ENCODE measurements at regions not wholly inside any gene's neighbourhood (a gene's known extent, or its start where the extent isn't known, plus 50 kb on each side); places are given as distances from the start of the nearest gene placed in this dataset.

- Histone ChIP-seq H3K9ac (ENCODE audit: low read depth, low read length) (peak overlapping the region; percentile 46), H3K4me2 (ENCODE audit: low read length) (peak overlapping the region; percentile 63), H3K27me3 (ENCODE audit: control insufficient read depth, insufficient read depth, low read length) (no peaks in the 10 kb centered on the region), H3K36me3 (ENCODE audit: insufficient read depth, low read length) (no peaks in the 10 kb centered on the region), H3K9me3 (replicated peaks; ENCODE audit: low read length) (no peaks in the 10 kb centered on the region), H3K4me3 (ENCODE audit: low read length) (peak overlapping the region; percentile 17), H3K4me1 (ENCODE audit: control insufficient read depth, insufficient read depth, low read length) (peaks cover 22% of the 10 kb centered on the region)
Measured at GRCh38 chr2:164015328-164016123, 279.7 kb upstream of the FIGN start.

DNA sequence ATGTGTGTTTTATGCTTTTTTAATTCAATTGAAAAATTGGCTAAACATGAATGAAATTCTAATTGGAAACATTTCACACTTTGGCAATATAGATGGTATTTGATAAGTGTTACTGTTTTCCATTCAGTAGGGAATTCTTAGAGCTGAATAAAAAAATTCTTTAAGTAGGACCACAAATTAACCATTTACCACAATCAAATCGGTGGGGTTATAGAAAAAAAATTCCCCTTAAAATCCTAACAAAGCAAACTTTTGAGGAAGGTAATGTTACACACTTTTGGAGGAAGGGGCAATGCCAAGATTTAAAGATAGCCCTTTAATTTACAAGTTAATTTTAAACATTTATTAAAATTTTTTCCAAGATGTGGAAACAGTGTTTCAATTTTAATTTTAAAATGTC lies 279.0 kb upstream of the FIGN start:
- H3K36me3 ChIP-seq (ENCODE audit: insufficient read depth, low read length) = no peaks in the 10 kb centered on the region
- peak overlapping the region; percentile 46 for H3K9ac ChIP-seq (ENCODE audit: low read depth, low read length)
- H3K4me3 ChIP-seq (ENCODE audit: low read length) = no peak overlapping the region

GRCh38 chr2:164014068-164014731 lies 278.4 kb upstream of the FIGN start:
- Histone ChIP-seq H3K4me3 (ENCODE audit: low read length) (peak overlapping the region; percentile 3), H3K36me3 (ENCODE audit: insufficient read depth, low read length) (no peaks in the 10 kb centered on the region), H3K4me2 (ENCODE audit: low read length) (peak overlapping the region; percentile 63), H3K27me3 (ENCODE audit: control insufficient read depth, insufficient read depth, low read length) (no peaks in the 10 kb centered on the region), H3K9me3 (replicated peaks; ENCODE audit: low read length) (no peaks in the 10 kb centered on the region), H3K4me1 (ENCODE audit: control insufficient read depth, insufficient read depth, low read length) (peaks cover 22% of the 10 kb centered on the region), H3K9ac (ENCODE audit: low read depth, low read length) (peak overlapping the region; percentile 46)

More for the DNA sequence above, 279.0 kb upstream of the FIGN start:
- Histone ChIP-seq H3K9me3 (replicated peaks; ENCODE audit: low read length) (no peaks in the 10 kb centered on the region), H3K27me3 (ENCODE audit: control insufficient read depth, insufficient read depth, low read length) (no peaks in the 10 kb centered on the region), H3K4me2 (ENCODE audit: low read length) (peak overlapping the region; percentile 63), H3K4me1 (ENCODE audit: control insufficient read depth, insufficient read depth, low read length) (peaks cover 22% of the 10 kb centered on the region)

GRCh38 chr2:164012581-164012980 lies 276.8 kb upstream of the FIGN start:
- H3K4me3 ChIP-seq (ENCODE audit: low read length) = no peak overlapping the region
- no peaks in the 10 kb centered on the region for H3K36me3 ChIP-seq (ENCODE audit: insufficient read depth, low read length)
- H3K27me3 ChIP-seq (ENCODE audit: control insufficient read depth, insufficient read depth, low read length) = no peaks in the 10 kb centered on the region
- H3K4me2 ChIP-seq (ENCODE audit: low read length) = no peak overlapping the region
- H3K9me3 ChIP-seq (replicated peaks; ENCODE audit: low read length) = no peaks in the 10 kb centered on the region
- H3K4me1 ChIP-seq (ENCODE audit: control insufficient read depth, insufficient read depth, low read length) = peaks cover 22% of the 10 kb centered on the region
- no peak overlapping the region for H3K9ac ChIP-seq (ENCODE audit: low read depth, low read length)

DNA sequence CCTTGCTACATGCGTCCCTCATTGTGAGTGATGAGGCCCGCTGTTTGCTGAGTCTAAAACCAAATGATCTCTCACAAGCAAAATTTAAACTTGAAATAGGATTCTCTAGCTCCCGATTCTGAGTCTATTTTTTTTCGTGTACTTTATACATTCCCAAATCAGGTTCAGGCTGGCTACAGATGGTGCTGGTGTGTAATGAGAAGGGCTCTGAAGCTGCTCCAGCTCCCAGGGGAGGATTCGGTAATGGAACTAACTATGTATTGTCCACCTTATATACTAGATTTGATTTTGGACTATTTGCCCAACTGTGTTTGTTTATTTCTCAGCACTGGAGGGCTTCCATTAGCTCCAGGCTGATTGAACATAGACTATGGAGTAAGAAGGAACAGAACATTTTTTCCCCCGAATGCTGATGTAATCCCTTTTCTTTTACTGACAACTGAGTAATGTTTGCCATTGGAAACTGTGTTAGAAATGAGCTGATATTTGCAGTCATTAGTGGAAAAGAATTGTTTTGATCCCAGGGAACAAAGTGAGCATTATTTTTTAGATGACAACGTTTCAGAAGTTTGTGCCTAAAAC lies 274.0 kb upstream of the FIGN start:
- Histone ChIP-seq H3K4me3 (ENCODE audit: low read length) (no peak overlapping the region), H3K9me3 (replicated peaks; ENCODE audit: low read length) (no peaks in the 10 kb centered on the region), H3K27me3 (ENCODE audit: control insufficient read depth, insufficient read depth, low read length) (no peaks in the 10 kb centered on the region), H3K4me2 (ENCODE audit: low read length) (no peak overlapping the region), H3K9ac (ENCODE audit: low read depth, low read length) (no peak overlapping the region), H3K4me1 (ENCODE audit: control insufficient read depth, insufficient read depth, low read length) (peaks cover 10% of the 10 kb centered on the region), H3K36me3 (ENCODE audit: insufficient read depth, low read length) (no peaks in the 10 kb centered on the region)

DNA sequence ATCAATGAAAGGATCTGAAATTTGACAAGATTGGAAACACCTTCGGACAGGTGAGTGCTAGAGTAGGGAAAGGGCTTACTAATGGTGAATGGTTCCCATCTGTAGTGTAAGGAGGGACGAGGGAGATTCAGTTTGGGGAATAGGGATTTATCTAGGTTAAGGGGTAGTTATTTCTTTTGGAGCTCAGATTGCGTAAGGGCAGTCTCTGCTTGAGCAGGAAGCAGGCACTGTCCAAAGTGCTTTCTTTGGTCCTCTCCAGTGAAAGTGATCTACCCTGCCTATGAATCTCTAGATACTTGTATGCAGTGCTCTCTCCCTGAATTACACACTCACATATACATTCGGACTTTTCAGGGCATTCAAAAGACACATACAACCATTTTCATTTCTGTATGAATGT lies 272.9 kb upstream of the FIGN start:
- no peaks in the 10 kb centered on the region for H3K27me3 ChIP-seq (ENCODE audit: control insufficient read depth, insufficient read depth, low read length)
- no peaks in the 10 kb centered on the region for H3K4me1 ChIP-seq (ENCODE audit: control insufficient read depth, insufficient read depth, low read length)
- H3K9me3 ChIP-seq (replicated peaks; ENCODE audit: low read length) = no peaks in the 10 kb centered on the region
- no peak overlapping the region for H3K9ac ChIP-seq (ENCODE audit: low read depth, low read length)
- H3K4me2 ChIP-seq (ENCODE audit: low read length) = no peak overlapping the region
- H3K36me3 ChIP-seq (ENCODE audit: insufficient read depth, low read length) = no peaks in the 10 kb centered on the region
- H3K4me3 ChIP-seq (ENCODE audit: low read length) = no peak overlapping the region

- Histone ChIP-seq H3K4me3 (ENCODE audit: low read length) (no peak overlapping the region), H3K9ac (ENCODE audit: low read depth, low read length) (no peak overlapping the region), H3K4me1 (ENCODE audit: control insufficient read depth, insufficient read depth, low read length) (no peaks in the 10 kb centered on the region), H3K9me3 (replicated peaks; ENCODE audit: low read length) (no peaks in the 10 kb centered on the region), H3K27me3 (ENCODE audit: control insufficient read depth, insufficient read depth, low read length) (no peaks in the 10 kb centered on the region), H3K4me2 (ENCODE audit: low read length) (no peak overlapping the region), H3K36me3 (ENCODE audit: insufficient read depth, low read length) (no peaks in the 10 kb centered on the region)
Measured at GRCh38 chr2:164006704-164007103, 270.9 kb upstream of the FIGN start.

GRCh38 chr2:164000176-164000575 lies 264.4 kb upstream of the FIGN start:
- H3K36me3 ChIP-seq (ENCODE audit: insufficient read depth, low read length) = no peaks in the 10 kb centered on the region
- H3K4me2 ChIP-seq (ENCODE audit: low read length) = peak overlapping the region; percentile 35
- no peak overlapping the region for H3K4me3 ChIP-seq (ENCODE audit: low read length)
- no peaks in the 10 kb centered on the region for H3K9me3 ChIP-seq (replicated peaks; ENCODE audit: low read length)
- no peak overlapping the region for H3K9ac ChIP-seq (ENCODE audit: low read depth, low read length)
- peaks cover 6% of the 10 kb centered on the region for H3K4me1 ChIP-seq (ENCODE audit: control insufficient read depth, insufficient read depth, low read length)
- H3K27me3 ChIP-seq (ENCODE audit: control insufficient read depth, insufficient read depth, low read length) = no peaks in the 10 kb centered on the region

GRCh38 chr2:163997466-163997865 lies 261.7 kb upstream of the FIGN start:
- H3K9me3 ChIP-seq (replicated peaks; ENCODE audit: low read length) = no peaks in the 10 kb centered on the region
- H3K27me3 ChIP-seq (ENCODE audit: control insufficient read depth, insufficient read depth, low read length) = no peaks in the 10 kb centered on the region
- no peak overlapping the region for H3K9ac ChIP-seq (ENCODE audit: low read depth, low read length)
- no peak overlapping the region for H3K4me3 ChIP-seq (ENCODE audit: low read length)
- no peaks in the 10 kb centered on the region for H3K36me3 ChIP-seq (ENCODE audit: insufficient read depth, low read length)
- no peak overlapping the region for H3K4me2 ChIP-seq (ENCODE audit: low read length)
- peaks cover 6% of the 10 kb centered on the region for H3K4me1 ChIP-seq (ENCODE audit: control insufficient read depth, insufficient read depth, low read length)

DNA sequence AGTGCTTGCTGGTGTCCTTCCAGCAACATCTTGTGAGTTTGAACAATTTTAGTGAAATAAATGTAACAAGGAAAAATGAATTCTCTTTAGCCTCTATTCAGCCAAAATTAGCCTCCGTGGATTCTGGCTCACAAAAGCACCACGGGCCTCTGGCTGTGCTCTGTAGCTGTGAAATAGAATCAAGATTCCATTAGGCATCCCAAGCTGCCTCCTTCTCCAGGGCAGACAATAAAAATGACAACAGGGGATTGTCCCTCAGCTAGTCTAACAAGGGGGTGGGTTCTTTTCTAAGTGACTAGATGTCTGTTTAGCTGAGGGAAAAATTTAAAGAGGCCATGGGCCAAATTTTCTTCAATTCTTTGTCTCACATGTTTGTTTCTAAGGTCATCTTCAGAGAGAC lies 254.7 kb upstream of the FIGN start:
- no peak overlapping the region for H3K9ac ChIP-seq (ENCODE audit: low read depth, low read length)
- H3K4me1 ChIP-seq (ENCODE audit: control insufficient read depth, insufficient read depth, low read length) = no peaks in the 10 kb centered on the region
- no peaks in the 10 kb centered on the region for H3K9me3 ChIP-seq (replicated peaks; ENCODE audit: low read length)
- no peak overlapping the region for H3K4me3 ChIP-seq (ENCODE audit: low read length)
- no peak overlapping the region for H3K4me2 ChIP-seq (ENCODE audit: low read length)
- H3K36me3 ChIP-seq (ENCODE audit: insufficient read depth, low read length) = no peaks in the 10 kb centered on the region
- H3K27me3 ChIP-seq (ENCODE audit: control insufficient read depth, insufficient read depth, low read length) = no peaks in the 10 kb centered on the region

DNA sequence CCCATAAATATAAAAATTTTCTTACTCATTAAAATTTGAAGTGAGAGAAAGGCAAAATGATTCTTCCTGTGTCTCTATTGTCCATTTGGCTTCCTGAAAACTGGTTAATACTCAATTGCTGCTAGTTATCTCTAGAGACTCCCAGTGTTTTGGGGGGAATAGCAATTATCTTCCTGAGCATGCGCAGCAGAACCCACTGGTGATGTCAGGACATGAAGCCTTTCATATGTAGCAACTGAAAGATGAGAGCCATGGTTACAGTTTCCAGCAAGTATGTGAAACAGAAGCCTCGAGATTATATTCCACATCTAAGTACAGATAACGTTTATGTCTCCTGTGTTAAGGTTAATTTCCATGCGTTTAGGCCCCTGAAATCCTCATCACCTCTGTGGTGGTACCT lies 254.3 kb upstream of the FIGN start:
- H3K36me3 ChIP-seq (ENCODE audit: insufficient read depth, low read length) = no peaks in the 10 kb centered on the region
- no peaks in the 10 kb centered on the region for H3K4me1 ChIP-seq (ENCODE audit: control insufficient read depth, insufficient read depth, low read length)
- H3K9me3 ChIP-seq (replicated peaks; ENCODE audit: low read length) = no peaks in the 10 kb centered on the region
- no peak overlapping the region for H3K9ac ChIP-seq (ENCODE audit: low read depth, low read length)
- H3K4me3 ChIP-seq (ENCODE audit: low read length) = no peak overlapping the region
- H3K4me2 ChIP-seq (ENCODE audit: low read length) = no peak overlapping the region
- no peaks in the 10 kb centered on the region for H3K27me3 ChIP-seq (ENCODE audit: control insufficient read depth, insufficient read depth, low read length)
